Caco-2 (cell line): ENCODE measurements at regions not wholly inside any gene's neighbourhood (a gene's known extent, or its start where the extent isn't known, plus 50 kb on each side); places are given as distances from the start of the nearest gene placed in this dataset.

Experiments used
- BruUV-seq: library from RNA; stranded (reverse); fragments of 400-500 nt; replicated peaks from 2 replicates; lab custom pipeline; 2021; lab: Mats Ljungman, UMichigan
- CTCF ChIA-PET: fragments of 300-600 bp; sonication (Branson Sonifier 250); formaldehyde crosslinking; loops from one replicate; lab custom pipeline; 2022; ENCODE audit warnings: antibody characterized with exemption; lab: Charles Lee
- POLR2A ChIA-PET: fragments of 300-600 bp; sonication (Branson Sonifier 250); formaldehyde crosslinking; loops from one replicate; lab custom pipeline; 2022; ENCODE audit warnings: antibody characterized with exemption; lab: Charles Lee
- DNase-seq, 2 experiments: peaks; one replicate each; pipeline versions ENCODE4 v3.0.0 to v3.0.0-alpha.2; 2020 to 2022
- H3K27me3 ChIP-seq: replicated peaks from 2 replicates; pipeline ENCODE4 v1.6.0; 2011; ENCODE audit warnings: low read length; ENCODE audit not compliant: control insufficient read depth, insufficient read depth
- H3K36me3 ChIP-seq: 2 replicates; pipeline ENCODE4 v1.5.1; 2011; ENCODE audit warnings: low read length; ENCODE audit not compliant: control insufficient read depth, insufficient read depth
- H3K4me1 ChIP-seq: fragments of 250-450 bp; sonication (Bioruptor Pico); 2 replicates; pipeline ENCODE4 v1.5.1; 2020; ENCODE audit warnings: mild to moderate bottlenecking
- H3K4me3 ChIP-seq: 2 replicates; pipeline ENCODE4 v1.5.1; 2011; ENCODE audit warnings: low read depth, mild to moderate bottlenecking, control low read depth, low read length
- H3K9me3 ChIP-seq: fragments of 250-450 bp; sonication (Bioruptor Pico); 2 replicates; pipeline ENCODE4 v1.5.1; 2020; ENCODE audit warnings: mild to moderate bottlenecking, moderate library complexity
- H3K27ac Mint-ChIP-seq: one replicate; pipeline ENCODE4 v1.8.0; 2022; ENCODE audit warnings: mixed read lengths; ENCODE audit not compliant: unreplicated experiment
- H3K27me3 Mint-ChIP-seq: one replicate; pipeline ENCODE4 v1.8.0; 2022; ENCODE audit warnings: mixed read lengths; ENCODE audit not compliant: insufficient read depth, unreplicated experiment
- H3K36me3 Mint-ChIP-seq: one replicate; pipeline ENCODE4 v1.8.0; 2022; ENCODE audit warnings: mild to moderate bottlenecking, mixed read lengths; ENCODE audit not compliant: insufficient read depth, unreplicated experiment
- H3K4me1 Mint-ChIP-seq: one replicate; pipeline ENCODE4 v1.8.0; 2022; ENCODE audit warnings: low read depth, mixed read lengths; ENCODE audit not compliant: unreplicated experiment
- H3K4me3 Mint-ChIP-seq: one replicate; pipeline ENCODE4 v1.8.0; 2022; ENCODE audit warnings: mild to moderate bottlenecking, moderate library complexity, mixed read lengths; ENCODE audit not compliant: unreplicated experiment
- H3K9me3 Mint-ChIP-seq: one replicate; pipeline ENCODE4 v1.8.0; 2022; ENCODE audit warnings: mixed read lengths; ENCODE audit not compliant: unreplicated experiment
- intact Hi-C: fragments of 100-400 bp; cut with micrococcal nuclease; formaldehyde crosslinking; loops from one replicate; pipeline ENCODE4 v1.10.0; 2022; ENCODE audit not compliant: unreplicated experiment
- TF ChIP-seq, protein P1 (sequence below), 2 experiments: fragments of 200-600 bp in 1 of 2; IDR thresholded peaks; 1 replicate in 1 of 2; 2 replicates in 1 of 2; pipeline versions ENCODE4 v1.5.1 to v1.8.0; 2011 to 2022; ENCODE audit warnings: antibody characterized with exemption in 1 of 2, control low read depth in 1 of 2, inconsistent platforms in 1 of 2, low read depth in 1 of 2, low read length in 1 of 2, mild to moderate bottlenecking in 1 of 2, moderate library complexity in 1 of 2; ENCODE audit not compliant: insufficient read depth in 1 of 2, severe bottlenecking in 1 of 2, unreplicated experiment in 1 of 2

DNA sequence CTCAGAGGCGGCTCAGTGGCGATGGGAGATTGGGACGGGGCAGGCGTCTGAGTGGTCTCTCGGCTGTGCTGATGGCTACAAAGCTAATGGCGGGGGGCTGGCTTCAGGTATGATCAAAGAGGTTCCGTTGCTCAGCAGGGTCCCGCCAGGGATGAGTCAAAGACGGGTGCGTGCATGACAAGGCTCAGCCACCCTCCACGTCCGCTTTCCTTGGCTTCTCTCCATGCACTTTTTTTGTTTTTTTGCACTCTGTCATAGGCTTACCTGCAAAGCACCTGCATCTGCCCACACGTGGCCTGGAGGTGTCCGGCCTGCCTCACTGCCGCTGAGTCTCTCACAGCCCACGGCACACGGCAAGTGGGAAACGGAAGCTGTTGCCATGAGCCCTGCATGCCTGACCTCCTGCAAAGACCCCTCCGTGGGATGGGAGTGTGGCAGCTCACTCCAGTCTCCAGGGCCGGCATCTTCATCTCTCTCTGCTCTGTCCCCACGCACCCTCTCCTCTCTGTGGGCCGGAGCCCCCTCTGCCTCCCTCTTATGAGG is 85.5 kb upstream of the ZNF469 start:
- Histone ChIP-seq H3K9me3 (no peaks in the 10 kb centered on the region), H3K27me3 (no peaks in the 10 kb centered on the region), H3K36me3 (no peaks in the 10 kb centered on the region), H3K4me1 (no peaks in the 10 kb centered on the region), H3K4me3 (no peak overlapping the region)
- POLR2A ChIA-PET = no interaction called here
- TF ChIP-seq, protein P1, sequence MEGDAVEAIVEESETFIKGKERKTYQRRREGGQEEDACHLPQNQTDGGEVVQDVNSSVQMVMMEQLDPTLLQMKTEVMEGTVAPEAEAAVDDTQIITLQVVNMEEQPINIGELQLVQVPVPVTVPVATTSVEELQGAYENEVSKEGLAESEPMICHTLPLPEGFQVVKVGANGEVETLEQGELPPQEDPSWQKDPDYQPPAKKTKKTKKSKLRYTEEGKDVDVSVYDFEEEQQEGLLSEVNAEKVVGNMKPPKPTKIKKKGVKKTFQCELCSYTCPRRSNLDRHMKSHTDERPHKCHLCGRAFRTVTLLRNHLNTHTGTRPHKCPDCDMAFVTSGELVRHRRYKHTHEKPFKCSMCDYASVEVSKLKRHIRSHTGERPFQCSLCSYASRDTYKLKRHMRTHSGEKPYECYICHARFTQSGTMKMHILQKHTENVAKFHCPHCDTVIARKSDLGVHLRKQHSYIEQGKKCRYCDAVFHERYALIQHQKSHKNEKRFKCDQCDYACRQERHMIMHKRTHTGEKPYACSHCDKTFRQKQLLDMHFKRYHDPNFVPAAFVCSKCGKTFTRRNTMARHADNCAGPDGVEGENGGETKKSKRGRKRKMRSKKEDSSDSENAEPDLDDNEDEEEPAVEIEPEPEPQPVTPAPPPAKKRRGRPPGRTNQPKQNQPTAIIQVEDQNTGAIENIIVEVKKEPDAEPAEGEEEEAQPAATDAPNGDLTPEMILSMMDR (IDR thresholded peaks at IDR 0.05; ENCODE audit: insufficient read depth in 1 of 2, low read depth in 1 of 2, low read length in 1 of 2, severe bottlenecking in 1 of 2, unreplicated experiment in 1 of 2) = no peak
- no peaks in the 10 kb centered on the region for H3K9me3 Mint-ChIP-seq
- DNase-seq = no peak
- H3K27ac Mint-ChIP-seq = no peak overlapping the region
- no TSS peak for BruUV-seq
- peaks cover 5% of the 10 kb centered on the region for H3K27me3 Mint-ChIP-seq
- H3K4me1 Mint-ChIP-seq = no peaks in the 10 kb centered on the region
- H3K4me3 Mint-ChIP-seq = no peak overlapping the region
- peaks cover 4% of the 10 kb centered on the region for H3K36me3 Mint-ChIP-seq
- CTCF ChIA-PET = no interaction called here
- intact Hi-C loops = no loop called here

DNA sequence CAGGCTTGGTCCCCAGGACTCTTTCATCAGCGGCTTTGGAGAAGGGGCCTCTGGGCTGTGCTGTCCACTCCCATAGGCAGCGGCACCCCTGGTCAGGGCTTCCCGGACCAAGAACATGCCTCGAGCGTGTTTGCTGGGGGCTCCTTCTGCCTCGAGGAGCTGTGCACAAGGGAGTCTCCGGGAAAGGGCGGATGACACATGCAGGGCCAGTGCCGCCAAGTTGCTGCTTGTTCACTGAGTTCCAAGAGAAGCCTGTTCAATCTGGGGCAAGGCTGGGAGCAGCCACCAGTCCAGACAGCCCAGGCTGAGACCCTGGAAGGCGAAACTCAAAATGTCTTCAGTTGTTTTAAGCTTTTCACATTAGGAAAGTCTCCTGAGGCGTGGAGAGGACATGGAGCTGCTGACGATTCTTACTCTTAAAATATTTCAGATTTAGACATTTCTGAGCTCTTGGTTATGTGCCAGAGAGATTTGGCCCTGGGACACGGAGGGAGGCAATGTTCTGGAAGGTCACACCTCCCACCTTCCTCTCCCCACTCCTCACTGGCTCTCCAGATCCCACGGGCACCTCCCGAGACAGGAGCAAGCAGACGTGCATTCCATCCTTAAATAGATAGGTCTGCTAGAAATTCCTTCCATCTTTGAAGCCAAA is 84.5 kb upstream of the ZNF469 start:
- H3K4me1 ChIP-seq = no peaks in the 10 kb centered on the region; the same call in 1 of the 2 replicates
- peaks cover 3% of the 10 kb centered on the region for H3K27me3 Mint-ChIP-seq
- no peaks in the 10 kb centered on the region for H3K36me3 ChIP-seq
- POLR2A ChIA-PET = no interaction called here
- H3K4me3 ChIP-seq = no peak overlapping the region
- H3K27ac Mint-ChIP-seq = no peak overlapping the region
- H3K9me3 Mint-ChIP-seq = no peaks in the 10 kb centered on the region
- no peaks in the 10 kb centered on the region for H3K9me3 ChIP-seq
- no peak overlapping the region for H3K4me3 Mint-ChIP-seq
- CTCF ChIA-PET = no interaction called here
- DNase-seq = no peak
- BruUV-seq = no TSS peak
- H3K27me3 ChIP-seq = no peaks in the 10 kb centered on the region
- TF ChIP-seq, protein P1 (IDR thresholded peaks at IDR 0.05; ENCODE audit: insufficient read depth in 1 of 2, low read depth in 1 of 2, low read length in 1 of 2, severe bottlenecking in 1 of 2, unreplicated experiment in 1 of 2) = no peak
- no peaks in the 10 kb centered on the region for H3K4me1 Mint-ChIP-seq
- H3K36me3 Mint-ChIP-seq = peaks cover 4% of the 10 kb centered on the region
- intact Hi-C loops = no loop called here

DNA sequence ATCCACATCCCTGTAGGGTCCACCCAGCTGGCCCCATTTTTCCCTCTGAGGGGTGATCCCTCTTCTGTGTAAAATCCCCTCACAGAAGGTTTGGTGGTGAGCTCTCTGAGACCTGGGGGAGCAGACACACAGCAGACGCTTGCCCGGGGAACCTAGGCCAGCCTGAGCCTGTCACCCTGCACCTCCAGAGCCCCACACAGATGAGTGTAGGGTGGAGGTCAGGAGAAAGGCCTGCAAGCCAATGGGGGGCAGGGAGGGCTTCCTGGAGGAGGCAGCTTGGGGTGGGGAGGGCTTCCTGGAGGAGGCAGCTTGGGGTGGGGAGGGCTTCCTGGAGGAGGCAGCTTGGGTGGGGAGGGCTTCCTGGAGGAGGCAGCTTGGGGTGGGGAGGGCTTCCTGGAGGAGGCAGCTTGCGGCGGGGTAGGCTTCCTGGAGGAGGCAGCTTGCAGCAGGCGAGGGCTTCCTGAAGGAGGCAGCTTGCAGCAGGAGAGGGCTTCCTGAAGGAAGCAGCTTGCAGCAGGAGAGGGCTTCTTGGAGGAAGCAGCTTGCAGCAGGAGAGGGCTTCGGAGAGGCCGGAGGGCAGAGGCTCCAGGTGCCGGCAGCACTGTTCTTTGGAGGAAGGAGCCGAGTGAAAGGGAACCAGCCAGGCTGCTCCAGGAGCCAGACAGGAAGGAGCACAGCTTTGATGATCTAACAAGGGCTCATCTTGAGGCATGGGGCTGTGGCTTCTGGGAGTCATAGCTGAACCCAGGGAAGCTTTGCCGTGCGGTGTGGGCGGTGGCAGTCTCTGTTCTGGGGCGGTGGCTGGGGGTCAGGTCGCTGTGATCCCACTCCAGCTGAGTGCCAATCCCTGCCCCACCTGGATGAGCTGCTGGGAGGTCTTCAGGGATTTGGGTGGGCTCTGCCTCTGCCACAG is 83.7 kb upstream of the ZNF469 start:
- Histone ChIP-seq H3K4me3 (no peak overlapping the region), H3K9me3 (no peaks in the 10 kb centered on the region), H3K27me3 (no peaks in the 10 kb centered on the region), H3K36me3 (no peaks in the 10 kb centered on the region), H3K4me1 (peaks cover 8% of the 10 kb centered on the region)
- intact Hi-C loops = no loop called here
- CTCF ChIA-PET = no interaction called here
- DNase-seq = no peak
- BruUV-seq = no TSS peak
- Mint-ChIP-seq H3K9me3 (no peaks in the 10 kb centered on the region), H3K4me1 (peaks cover under 1% of the 10 kb centered on the region), H3K4me3 (no peak overlapping the region), H3K27me3 (peaks cover 3% of the 10 kb centered on the region), H3K36me3 (peaks cover 4% of the 10 kb centered on the region), H3K27ac (no peak overlapping the region)
- TF ChIP-seq, protein P1 (IDR thresholded peaks at IDR 0.05; ENCODE audit: insufficient read depth in 1 of 2, low read depth in 1 of 2, low read length in 1 of 2, severe bottlenecking in 1 of 2, unreplicated experiment in 1 of 2) = no peak
- POLR2A ChIA-PET = no interaction called here
